ENCODE measurements at regions not wholly inside any gene's neighbourhood (a gene's known extent, or its start where the extent isn't known, plus 50 kb on each side); places are given as distances from the start of the nearest gene placed in this dataset.

DNA sequence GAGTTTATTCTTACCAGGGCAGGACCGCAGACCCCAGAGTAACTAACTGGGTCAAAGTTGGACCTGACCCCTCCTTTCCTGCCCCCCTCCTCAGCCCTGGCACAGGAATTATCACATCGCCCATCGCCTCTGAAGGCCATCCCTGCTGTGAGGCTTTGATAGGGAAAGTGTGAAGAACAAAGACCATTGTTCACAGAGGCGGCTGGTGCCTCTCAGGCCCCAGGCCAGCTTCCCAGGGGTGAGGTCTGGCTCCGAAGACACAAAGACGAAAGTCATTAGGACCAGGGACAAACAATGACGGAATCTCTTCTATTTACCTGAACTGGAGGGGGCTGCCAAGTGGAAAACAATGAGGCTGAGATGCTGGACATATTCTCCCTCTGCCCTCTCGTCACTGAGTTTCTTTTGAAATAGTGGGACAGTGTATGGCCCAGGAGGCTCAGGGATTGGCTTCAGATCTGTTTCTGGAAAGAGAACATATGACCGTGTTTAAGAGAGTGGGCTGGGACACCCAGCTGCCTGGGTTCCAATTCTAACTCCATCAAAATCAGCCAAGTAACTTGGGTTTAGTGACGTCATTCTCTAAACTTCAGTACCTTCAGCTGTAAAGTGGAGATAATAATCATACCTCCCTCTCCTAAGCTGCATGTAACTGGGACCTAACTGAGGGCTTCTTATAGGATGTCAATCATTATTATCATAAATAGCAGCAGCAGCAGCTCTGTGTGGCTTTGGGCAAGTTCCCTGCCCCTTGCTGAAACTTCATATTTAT lies 769.4 kb downstream of the MED13L start:
- H3K4me3 ChIP-seq: no peak overlapping the region
- H2AFZ ChIP-seq: no peak overlapping the region
- no peaks in the 10 kb centered on the region for H3K9me3 ChIP-seq (ENCODE audit: low read depth)
- no peaks in the 10 kb centered on the region for H3K27me3 ChIP-seq
- no peak for DNase-seq (ENCODE audit: low spot score)
- no peaks in the 10 kb centered on the region for H4K20me1 ChIP-seq (ENCODE audit: insufficient read depth, poor library complexity, severe bottlenecking)
- H3K9me2 ChIP-seq (replicated peaks; ENCODE audit: insufficient read depth): no peaks in the 10 kb centered on the region
- H3K4me2 ChIP-seq: no peak overlapping the region
- 45% methylated on average over 10 of the region's 10 CpGs for WGBS (ENCODE audit: low lambda C conversion rate, missing lambda C conversion rate)
- no peaks in the 10 kb centered on the region for H3K4me1 ChIP-seq (ENCODE audit: insufficient read depth)
- H3K36me3 ChIP-seq (replicated peaks; ENCODE audit: insufficient read depth, low read depth): no peaks in the 10 kb centered on the region
- no peak for TF ChIP-seq EZH2phosphoT487 (IDR thresholded peaks at IDR 0.05; ENCODE audit: low read depth, severe bottlenecking, unreplicated experiment)
- no peak for TF ChIP-seq EZH2 (IDR thresholded peaks at IDR 0.05; ENCODE audit: borderline replicate concordance)
- TF ChIP-seq, protein P1, sequence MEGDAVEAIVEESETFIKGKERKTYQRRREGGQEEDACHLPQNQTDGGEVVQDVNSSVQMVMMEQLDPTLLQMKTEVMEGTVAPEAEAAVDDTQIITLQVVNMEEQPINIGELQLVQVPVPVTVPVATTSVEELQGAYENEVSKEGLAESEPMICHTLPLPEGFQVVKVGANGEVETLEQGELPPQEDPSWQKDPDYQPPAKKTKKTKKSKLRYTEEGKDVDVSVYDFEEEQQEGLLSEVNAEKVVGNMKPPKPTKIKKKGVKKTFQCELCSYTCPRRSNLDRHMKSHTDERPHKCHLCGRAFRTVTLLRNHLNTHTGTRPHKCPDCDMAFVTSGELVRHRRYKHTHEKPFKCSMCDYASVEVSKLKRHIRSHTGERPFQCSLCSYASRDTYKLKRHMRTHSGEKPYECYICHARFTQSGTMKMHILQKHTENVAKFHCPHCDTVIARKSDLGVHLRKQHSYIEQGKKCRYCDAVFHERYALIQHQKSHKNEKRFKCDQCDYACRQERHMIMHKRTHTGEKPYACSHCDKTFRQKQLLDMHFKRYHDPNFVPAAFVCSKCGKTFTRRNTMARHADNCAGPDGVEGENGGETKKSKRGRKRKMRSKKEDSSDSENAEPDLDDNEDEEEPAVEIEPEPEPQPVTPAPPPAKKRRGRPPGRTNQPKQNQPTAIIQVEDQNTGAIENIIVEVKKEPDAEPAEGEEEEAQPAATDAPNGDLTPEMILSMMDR (IDR thresholded peaks at IDR 0.05; ENCODE audit: poor library complexity): no peak
- no peaks in the 10 kb centered on the region for H3K79me2 ChIP-seq
- no peak overlapping the region for H3K27ac ChIP-seq

DNA sequence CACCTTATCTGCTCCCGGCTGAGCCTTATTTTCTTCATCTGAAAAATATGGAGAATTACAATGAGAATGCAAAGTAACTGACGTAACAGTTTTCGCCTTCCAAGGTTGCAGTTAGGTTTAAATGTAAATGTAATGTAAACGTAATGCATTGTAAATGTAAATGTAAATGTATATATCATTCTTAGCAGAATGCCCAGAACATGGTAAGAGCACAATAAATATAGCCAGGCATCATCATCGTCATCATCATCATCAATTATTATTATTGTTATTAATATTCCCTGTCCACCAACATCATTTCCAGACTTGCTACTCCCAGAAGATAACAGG lies 770.0 kb downstream of the MED13L start:
- Histone ChIP-seq H3K9me2 (replicated peaks; ENCODE audit: insufficient read depth) (no peaks in the 10 kb centered on the region), H3K9me3 (ENCODE audit: low read depth) (no peaks in the 10 kb centered on the region)

GRCh38 chr12:115506822-115507559 lies 770.5 kb downstream of the MED13L start:
- no peak overlapping the region for H3K4me3 ChIP-seq
- no peaks in the 10 kb centered on the region for H3K4me1 ChIP-seq (ENCODE audit: insufficient read depth)
- H3K79me2 ChIP-seq: no peaks in the 10 kb centered on the region
- no peaks in the 10 kb centered on the region for H3K36me3 ChIP-seq (replicated peaks; ENCODE audit: insufficient read depth, low read depth)
- no peak overlapping the region for H3K27ac ChIP-seq
- H4K20me1 ChIP-seq (ENCODE audit: insufficient read depth, poor library complexity, severe bottlenecking): no peaks in the 10 kb centered on the region
- no peaks in the 10 kb centered on the region for H3K9me3 ChIP-seq (ENCODE audit: low read depth)
- WGBS (ENCODE audit: low lambda C conversion rate, missing lambda C conversion rate): 57% methylated on average over 5 of the region's 5 CpGs
- no peaks in the 10 kb centered on the region for H3K9me2 ChIP-seq (replicated peaks; ENCODE audit: insufficient read depth)
- H3K27me3 ChIP-seq: no peaks in the 10 kb centered on the region
- no peak overlapping the region for H3K4me2 ChIP-seq
- no peak overlapping the region for H2AFZ ChIP-seq
- no peak for DNase-seq (ENCODE audit: low spot score)
- TF ChIP-seq, protein P1 (IDR thresholded peaks at IDR 0.05; ENCODE audit: poor library complexity): no peak
- no peak for TF ChIP-seq EZH2phosphoT487 (IDR thresholded peaks at IDR 0.05; ENCODE audit: low read depth, severe bottlenecking, unreplicated experiment)
- no peak for TF ChIP-seq EZH2 (IDR thresholded peaks at IDR 0.05; ENCODE audit: borderline replicate concordance)

More for the DNA sequence above, 770.0 kb downstream of the MED13L start:
- no peak for TF ChIP-seq EZH2phosphoT487 (IDR thresholded peaks at IDR 0.05; ENCODE audit: low read depth, severe bottlenecking, unreplicated experiment)
- TF ChIP-seq EZH2 (IDR thresholded peaks at IDR 0.05; ENCODE audit: borderline replicate concordance): no peak
- TF ChIP-seq, protein P1 (IDR thresholded peaks at IDR 0.05; ENCODE audit: poor library complexity): no peak
- Histone ChIP-seq H3K36me3 (replicated peaks; ENCODE audit: insufficient read depth, low read depth) (no peaks in the 10 kb centered on the region), H2AFZ (no peak overlapping the region), H3K79me2 (no peaks in the 10 kb centered on the region), H3K27ac (no peak overlapping the region), H3K27me3 (no peaks in the 10 kb centered on the region), H3K4me3 (no peak overlapping the region), H4K20me1 (ENCODE audit: insufficient read depth, poor library complexity, severe bottlenecking) (no peaks in the 10 kb centered on the region), H3K4me2 (no peak overlapping the region), H3K4me1 (ENCODE audit: insufficient read depth) (no peaks in the 10 kb centered on the region)
- 76% methylated on average over 5 of the region's 5 CpGs for WGBS (ENCODE audit: low lambda C conversion rate, missing lambda C conversion rate)
- no peak for DNase-seq (ENCODE audit: low spot score)

Data from hepatocyte (in vitro differentiated cells).